IPS-18a (cell line): ENCODE measurements at regions not wholly inside any gene's neighbourhood (a gene's known extent, or its start where the extent isn't known, plus 50 kb on each side); places are given as distances from the start of the nearest gene placed in this dataset.
"Not testable (repeated sequence)": the region's sequence is repeated elsewhere in the genome, so short reads cannot be mapped to it uniquely, and the experiment has no call there.

Source experiments
- H3K27ac ChIP-seq: one replicate; pipeline ENCODE4 v1.5.1; 2013; ENCODE audit warnings: low read length
- H3K27me3 ChIP-seq: one replicate; pipeline ENCODE4 v1.6.1; 2013; ENCODE audit warnings: mild to moderate bottlenecking, low read length; ENCODE audit not compliant: control insufficient read depth, insufficient read depth
- H3K36me3 ChIP-seq: one replicate; pipeline ENCODE4 v1.6.1; 2013; ENCODE audit warnings: low read depth, low read length; ENCODE audit not compliant: control insufficient read depth
- H3K4me1 ChIP-seq: one replicate; pipeline ENCODE4 v1.6.1; 2013; ENCODE audit warnings: low read depth, low read length; ENCODE audit not compliant: control insufficient read depth
- H3K4me3 ChIP-seq: one replicate; pipeline ENCODE4 v1.5.1; 2013; ENCODE audit warnings: low read length
- H3K9ac ChIP-seq: one replicate; pipeline ENCODE4 v1.6.1; 2013; ENCODE audit warnings: mild to moderate bottlenecking, low read length, moderate library complexity
- H3K9me3 ChIP-seq: one replicate; pipeline ENCODE4 v1.6.1; 2013; ENCODE audit warnings: low read depth, low read length; ENCODE audit not compliant: control insufficient read depth

GRCh38 chr6:86820750-86821149 is 116.6 kb upstream of the HTR1E start:
- no peaks in the 10 kb centered on the region for H3K36me3 ChIP-seq
- no peak overlapping the region for H3K4me3 ChIP-seq
- no peaks in the 10 kb centered on the region for H3K4me1 ChIP-seq
- H3K9ac ChIP-seq, result no peak overlapping the region
- H3K27ac ChIP-seq, result no peak overlapping the region
- no peaks in the 10 kb centered on the region for H3K9me3 ChIP-seq
- no peaks in the 10 kb centered on the region for H3K27me3 ChIP-seq

- H3K9ac ChIP-seq, result no peak overlapping the region
- no peak overlapping the region for H3K4me3 ChIP-seq
- H3K9me3 ChIP-seq, result no peaks in the 10 kb centered on the region
- H3K27me3 ChIP-seq, result no peaks in the 10 kb centered on the region
- H3K27ac ChIP-seq, result no peak overlapping the region
- H3K36me3 ChIP-seq, result no peaks in the 10 kb centered on the region
- no peaks in the 10 kb centered on the region for H3K4me1 ChIP-seq
These were observed 143.7 kb upstream of the HTR1E start for GRCh38 chr6:86793649-86794048.

- no peak overlapping the region for H3K4me3 ChIP-seq
- H3K27me3 ChIP-seq, result no peaks in the 10 kb centered on the region
- H3K27ac ChIP-seq, result no peak overlapping the region
- H3K4me1 ChIP-seq, result no peaks in the 10 kb centered on the region
- H3K36me3 ChIP-seq, result no peaks in the 10 kb centered on the region
- H3K9me3 ChIP-seq, result no peaks in the 10 kb centered on the region
- no peak overlapping the region for H3K9ac ChIP-seq
These were observed 145.9 kb upstream of the HTR1E start for GRCh38 chr6:86791476-86791875.

- Histone ChIP-seq H3K4me3 (no peak overlapping the region), H3K27me3 (no peaks in the 10 kb centered on the region), H3K4me1 (no peaks in the 10 kb centered on the region), H3K27ac (no peak overlapping the region), H3K9me3 (no peaks in the 10 kb centered on the region), H3K36me3 (no peaks in the 10 kb centered on the region), H3K9ac (no peak overlapping the region)
These were observed 147.4 kb upstream of the HTR1E start for GRCh38 chr6:86789779-86790411.

GRCh38 chr6:86782328-86782727 is 155.0 kb upstream of the HTR1E start:
- Histone ChIP-seq H3K4me1 (no peaks in the 10 kb centered on the region), H3K27me3 (no peaks in the 10 kb centered on the region), H3K4me3 (no peak overlapping the region), H3K9ac (no peak overlapping the region), H3K27ac (no peak overlapping the region), H3K9me3 (no peaks in the 10 kb centered on the region), H3K36me3 (no peaks in the 10 kb centered on the region)

GRCh38 chr6:86780923-86781322 is 156.4 kb upstream of the HTR1E start:
- no peaks in the 10 kb centered on the region for H3K36me3 ChIP-seq
- H3K27me3 ChIP-seq, result no peaks in the 10 kb centered on the region

GRCh38 chr6:86775893-86776292 is 161.4 kb upstream of the HTR1E start:
- no peaks in the 10 kb centered on the region for H3K27me3 ChIP-seq
- H3K9me3 ChIP-seq, result no peaks in the 10 kb centered on the region
- no peak overlapping the region for H3K27ac ChIP-seq
- no peaks in the 10 kb centered on the region for H3K36me3 ChIP-seq
- no peak overlapping the region for H3K4me3 ChIP-seq
- no peaks in the 10 kb centered on the region for H3K4me1 ChIP-seq
- no peak overlapping the region for H3K9ac ChIP-seq

More at GRCh38 chr6:86780923-86781322, 156.4 kb upstream of the HTR1E start:
- no peak overlapping the region for H3K9ac ChIP-seq
- no peak overlapping the region for H3K4me3 ChIP-seq
- H3K27ac ChIP-seq, result no peak overlapping the region
- H3K4me1 ChIP-seq, result no peaks in the 10 kb centered on the region
- H3K9me3 ChIP-seq, result no peaks in the 10 kb centered on the region

GRCh38 chr6:86765211-86765610 is 172.1 kb upstream of the HTR1E start:
- Histone ChIP-seq H3K4me3 (no peak overlapping the region), H3K9ac (no peak overlapping the region), H3K27ac (no peak overlapping the region), H3K27me3 (no peaks in the 10 kb centered on the region), H3K36me3 (no peaks in the 10 kb centered on the region), H3K4me1 (no peaks in the 10 kb centered on the region), H3K9me3 (peaks cover 6% of the 10 kb centered on the region)

GRCh38 chr6:86759953-86760352 is 177.4 kb upstream of the HTR1E start:
- H3K4me1 ChIP-seq, result peaks cover 21% of the 10 kb centered on the region
- not testable (repeated sequence) for H3K4me3 ChIP-seq, H3K9me3 ChIP-seq, H3K9ac ChIP-seq, H3K27ac ChIP-seq, H3K36me3 ChIP-seq, H3K27me3 ChIP-seq

- H3K27ac ChIP-seq, result no peak overlapping the region
- H3K9me3 ChIP-seq, result peaks cover 6% of the 10 kb centered on the region
- peak overlapping the region; percentile 1 for H3K4me3 ChIP-seq
- H3K9ac ChIP-seq, result no peak overlapping the region
- no peaks in the 10 kb centered on the region for H3K27me3 ChIP-seq
- peaks cover 21% of the 10 kb centered on the region for H3K4me1 ChIP-seq
- H3K36me3 ChIP-seq, result no peaks in the 10 kb centered on the region
These were observed 180.6 kb upstream of the HTR1E start for GRCh38 chr6:86756640-86757229.

- no peaks in the 10 kb centered on the region for H3K9me3 ChIP-seq
- no peak overlapping the region for H3K9ac ChIP-seq
These were observed 193.3 kb upstream of the HTR1E start for GRCh38 chr6:86744048-86744447.

GRCh38 chr6:86738078-86738477 is 199.2 kb upstream of the HTR1E start:
- no peak overlapping the region for H3K9ac ChIP-seq

More at GRCh38 chr6:86744048-86744447, 193.3 kb upstream of the HTR1E start:
- no peaks in the 10 kb centered on the region for H3K4me1 ChIP-seq
- no peaks in the 10 kb centered on the region for H3K27me3 ChIP-seq
- no peak overlapping the region for H3K27ac ChIP-seq
- no peak overlapping the region for H3K4me3 ChIP-seq
- no peaks in the 10 kb centered on the region for H3K36me3 ChIP-seq

More at GRCh38 chr6:86738078-86738477, 199.2 kb upstream of the HTR1E start:
- H3K4me1 ChIP-seq, result no peaks in the 10 kb centered on the region
- no peaks in the 10 kb centered on the region for H3K36me3 ChIP-seq
- no peak overlapping the region for H3K4me3 ChIP-seq
- H3K27me3 ChIP-seq, result no peaks in the 10 kb centered on the region
- no peak overlapping the region for H3K27ac ChIP-seq
- H3K9me3 ChIP-seq, result no peaks in the 10 kb centered on the region
